Fibroblast of lung (primary cell): ENCODE measurements at regions not wholly inside any gene's neighbourhood (a gene's known extent, or its start where the extent isn't known, plus 50 kb on each side); places are given as distances from the start of the nearest gene placed in this dataset.

Experiments
- CTCF ChIP-seq, 2 donors: IDR thresholded peaks in 1 of 2; conservative IDR thresholded peaks in 1 of 2; 1 replicate in 1 of 2; 2 replicates in 1 of 2; pipeline ENCODE4 v1.5.1; 2011 to 2012; ENCODE audit warnings: low read length in 2 of 2, control low read depth in 1 of 2, inconsistent platforms in 1 of 2, low read depth in 1 of 2, mild to moderate bottlenecking in 1 of 2
- EZH2 ChIP-seq: IDR thresholded peaks from 2 replicates; pipeline ENCODE4 v1.5.1; 2012; ENCODE audit warnings: low read length, control low read depth, mild to moderate bottlenecking; ENCODE audit errors: missing control alignments

- TF ChIP-seq CTCF (conservative IDR thresholded peaks at IDR 0.05 in 1 of 2, IDR thresholded peaks at IDR 0.05 in 1 of 2; ENCODE audit: low read depth in 1 of 2, low read length in 2 of 2), result no peak
- no peak for TF ChIP-seq EZH2
These were observed 60.5 kb upstream of the ZNG1B start for GRCh38 chr2:113376913-113377445.
